ENCODE measurements at regions not wholly inside any gene's neighbourhood (a gene's known extent, or its start where the extent isn't known, plus 50 kb on each side); places are given as distances from the start of the nearest gene placed in this dataset.

DNA sequence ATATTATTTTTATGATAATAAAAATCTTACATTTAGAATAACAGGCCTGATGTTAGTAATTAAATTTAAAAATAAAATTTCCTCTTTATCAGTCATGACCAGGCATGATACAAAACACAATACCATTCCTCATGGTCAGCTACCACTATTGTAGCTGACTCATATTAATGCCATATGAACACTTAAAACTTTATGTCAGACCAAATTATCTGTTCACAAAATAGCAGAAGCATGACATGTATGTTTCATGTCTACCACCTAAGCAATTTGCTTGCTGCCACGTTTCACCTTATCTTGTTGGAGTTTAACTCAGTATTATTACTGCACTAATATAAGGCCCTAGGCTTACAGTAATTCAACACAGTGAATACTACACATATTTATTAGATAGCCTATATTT is 65.7 kb downstream of the HTR1B start:
- TF ChIP-seq, protein P1, sequence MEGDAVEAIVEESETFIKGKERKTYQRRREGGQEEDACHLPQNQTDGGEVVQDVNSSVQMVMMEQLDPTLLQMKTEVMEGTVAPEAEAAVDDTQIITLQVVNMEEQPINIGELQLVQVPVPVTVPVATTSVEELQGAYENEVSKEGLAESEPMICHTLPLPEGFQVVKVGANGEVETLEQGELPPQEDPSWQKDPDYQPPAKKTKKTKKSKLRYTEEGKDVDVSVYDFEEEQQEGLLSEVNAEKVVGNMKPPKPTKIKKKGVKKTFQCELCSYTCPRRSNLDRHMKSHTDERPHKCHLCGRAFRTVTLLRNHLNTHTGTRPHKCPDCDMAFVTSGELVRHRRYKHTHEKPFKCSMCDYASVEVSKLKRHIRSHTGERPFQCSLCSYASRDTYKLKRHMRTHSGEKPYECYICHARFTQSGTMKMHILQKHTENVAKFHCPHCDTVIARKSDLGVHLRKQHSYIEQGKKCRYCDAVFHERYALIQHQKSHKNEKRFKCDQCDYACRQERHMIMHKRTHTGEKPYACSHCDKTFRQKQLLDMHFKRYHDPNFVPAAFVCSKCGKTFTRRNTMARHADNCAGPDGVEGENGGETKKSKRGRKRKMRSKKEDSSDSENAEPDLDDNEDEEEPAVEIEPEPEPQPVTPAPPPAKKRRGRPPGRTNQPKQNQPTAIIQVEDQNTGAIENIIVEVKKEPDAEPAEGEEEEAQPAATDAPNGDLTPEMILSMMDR (IDR thresholded peaks at IDR 0.05; ENCODE audit: low read depth, low read length) = no peak
- TF ChIP-seq EZH2phosphoT487 (IDR thresholded peaks at IDR 0.05; ENCODE audit: low read depth) = no peak

All from OCI-LY3 (cell line).